Body of pancreas (tissue), 4 donors: ENCODE measurements at regions not wholly inside any gene's neighbourhood (a gene's known extent, or its start where the extent isn't known, plus 50 kb on each side); places are given as distances from the start of the nearest gene placed in this dataset.

Source experiments
- ATAC-seq: fragments of 150-250 bp; one replicate; pipeline ENCODE4 v1.9.1; 2016
- DNase-seq, 4 donors: peaks; one replicate each; pipeline ENCODE4 v3.0.0-alpha.2; 2019
- H3K27ac ChIP-seq, 4 donors: fragments of 200-600 bp; sonication (generic); 1 replicate in 3 of 4; 2 replicates in 1 of 4; pipeline versions ENCODE4 v1.5.1 to v1.6.1; 2016 to 2019; ENCODE audit warnings: mild to moderate bottlenecking in 1 of 4, mixed read lengths in 1 of 4, moderate library complexity in 1 of 4
- H3K27me3 ChIP-seq, 2 donors: fragments of 200-600 bp; sonication (generic); one replicate each; pipeline ENCODE4 v1.6.0; 2016; ENCODE audit warnings: mild to moderate bottlenecking in 1 of 2
- H3K36me3 ChIP-seq, 2 donors: fragments of 200-600 bp; sonication (generic); replicated peaks in 1 of 2; 2 replicates each; pipeline ENCODE4 v1.5.1; 2016; ENCODE audit warnings: low read depth in 2 of 2; ENCODE audit not compliant: insufficient read depth in 1 of 2
- H3K4me1 ChIP-seq: fragments of 200-600 bp; sonication (generic); one replicate; pipeline ENCODE4 v1.6.0; 2016
- H3K4me3 ChIP-seq, 2 donors: fragments of 200-600 bp; sonication (generic); 1 replicate in 1 of 2; 2 replicates in 1 of 2; pipeline ENCODE4 v1.5.1; 2016 to 2019
- H3K9me3 ChIP-seq, 3 donors: fragments of 200-600 bp; sonication (generic); 1 replicate in 2 of 3; 2 replicates in 1 of 3; pipeline ENCODE4 v1.5.1; 2016
- CTCF ChIP-seq, 7 experiments: fragments of 450-650 bp in 4 of 7; fragments of 200-600 bp in 3 of 7; sonication (generic) in 3 of 7; IDR thresholded peaks; one replicate each; pipeline ENCODE4 v1.5.1; 2016 to 2019; ENCODE audit warnings: antibody characterized with exemption in 7 of 7
- POLR2A ChIP-seq, 3 donors: fragments of 450-650 bp; IDR thresholded peaks; one replicate each; pipeline ENCODE4 v1.6.1; 2016; ENCODE audit warnings: antibody characterized with exemption in 3 of 3, mild to moderate bottlenecking in 2 of 3
- WGBS, 2 donors: methylation state at CpG; one replicate each; pipeline ENCODE4 v1.1.5; 2017; 5-methylcytosine and 5-hydroxymethylcytosine counted together
- intact Hi-C: fragments of 100-400 bp; cut with DNase I; formaldehyde crosslinking; loops from one replicate; pipeline ENCODE4 v1.15.1; 2023

- peak overlapping the region in 2 of 4 donors; percentile 2 to 16 for H3K27ac ChIP-seq
- intact Hi-C loops, result loop anchor here (5.0 kb wide), 1 partner anchor 328 kb away; no protein-coding TSS in a partner anchor
- WGBS, 2 donors, result 64 to 68% methylated on average over 9 to 12 of the region's 12 CpGs
Observed at GRCh38 chr2:120670371-120670770, 65.3 kb upstream of the GLI2 start.

GRCh38 chr2:120670771-120671480 is 64.7 kb upstream of the GLI2 start:
- no peaks in the 10 kb centered on the region for H3K9me3 ChIP-seq
- H3K27ac ChIP-seq, result peak overlapping the region in 3 of 4 donors; percentile 2 to 35 (median 16)
- intact Hi-C loops, result loop anchor here (5.0 kb wide), 1 partner anchor 329 kb away; no protein-coding TSS in a partner anchor
- no peak overlapping the region for H3K4me3 ChIP-seq
- H3K36me3 ChIP-seq, result no peaks in the 10 kb centered on the region
- ATAC-seq, result peak; percentile 12
- TF ChIP-seq POLR2A (IDR thresholded peaks at IDR 0.05) (no peak), CTCF (IDR thresholded peaks at IDR 0.05) (no peak)
- DNase-seq, result peak in 1 of 4 donors; percentile 50
- 53 to 68% methylated on average over 9 to 16 of the region's 16 CpGs for WGBS, 2 donors
- peaks cover 15% of the 10 kb centered on the region for H3K4me1 ChIP-seq
- no peaks in the 10 kb centered on the region for H3K27me3 ChIP-seq

More at GRCh38 chr2:120670371-120670770, 65.3 kb upstream of the GLI2 start:
- H3K9me3 ChIP-seq, result no peaks in the 10 kb centered on the region
- TF ChIP-seq CTCF (IDR thresholded peaks at IDR 0.05) (no peak), POLR2A (IDR thresholded peaks at IDR 0.05) (no peak)
- ATAC-seq (no peak), DNase-seq (no peak)
- H3K4me1 ChIP-seq, result peaks cover 15% of the 10 kb centered on the region
- no peaks in the 10 kb centered on the region for H3K36me3 ChIP-seq
- no peaks in the 10 kb centered on the region for H3K27me3 ChIP-seq
- H3K4me3 ChIP-seq, result no peak overlapping the region

- intact Hi-C loops, result loop anchor here (5.0 kb wide), 1 partner anchor 330 kb away; no protein-coding TSS in a partner anchor
- TF ChIP-seq POLR2A (IDR thresholded peaks at IDR 0.05), result no peak
- TF ChIP-seq CTCF (IDR thresholded peaks at IDR 0.05), result no peak
- DNase-seq, result no peak
- no peak overlapping the region for H3K4me3 ChIP-seq
- no peak for ATAC-seq
- no peaks in the 10 kb centered on the region for H3K36me3 ChIP-seq
- H3K27me3 ChIP-seq, result no peaks in the 10 kb centered on the region
- WGBS, 2 donors, result 75 to 77% methylated on average over 14 to 16 of the region's 16 CpGs
- H3K9me3 ChIP-seq, result no peaks in the 10 kb centered on the region
- H3K27ac ChIP-seq, result no peak overlapping the region
- peaks cover 15% of the 10 kb centered on the region for H3K4me1 ChIP-seq
Observed at GRCh38 chr2:120672526-120673204, 63.0 kb upstream of the GLI2 start.

- Histone ChIP-seq H3K27ac (no peak overlapping the region), H3K9me3 (no peaks in the 10 kb centered on the region), H3K36me3 (no peaks in the 10 kb centered on the region), H3K27me3 (no peaks in the 10 kb centered on the region), H3K4me1 (peaks cover 15% of the 10 kb centered on the region), H3K4me3 (no peak overlapping the region)
- intact Hi-C loops, result loop anchor here (5.0 kb wide), 1 partner anchor 331 kb away; no protein-coding TSS in a partner anchor
- WGBS, 2 donors, result 74% methylated on average over 9 of the region's 9 CpGs; no CpG with 5 or more reads in 1 of the 2 donors
- TF ChIP-seq POLR2A (IDR thresholded peaks at IDR 0.05), result no peak
- no peak for TF ChIP-seq CTCF (IDR thresholded peaks at IDR 0.05)
- ATAC-seq (no peak), DNase-seq (no peak)
Observed at GRCh38 chr2:120673205-120673550, 62.5 kb upstream of the GLI2 start.
